ENCODE measurements at regions not wholly inside any gene's neighbourhood (a gene's known extent, or its start where the extent isn't known, plus 50 kb on each side); places are given as distances from the start of the nearest gene placed in this dataset.

- FAIRE-seq (no peak), DNase-seq (ENCODE audit: low spot score in 2 of 2) (no peak)
These were observed 616.0 kb upstream of the BTBD3 start for GRCh38 chr20:11301699-11302098.

- no peak for FAIRE-seq
- no peak for DNase-seq (ENCODE audit: low spot score in 2 of 2)
These were observed 615.3 kb upstream of the BTBD3 start for GRCh38 chr20:11302436-11302835.

GRCh38 chr20:11304795-11305194, 612.9 kb upstream of the BTBD3 start:
- FAIRE-seq = no peak

GRCh38 chr20:11305406-11305805, 612.3 kb upstream of the BTBD3 start:
- FAIRE-seq = no peak
- no peak for DNase-seq (ENCODE audit: low spot score in 2 of 2)

More at GRCh38 chr20:11304795-11305194, 612.9 kb upstream of the BTBD3 start:
- DNase-seq (ENCODE audit: low spot score in 2 of 2) = no peak

GRCh38 chr20:11311659-11312224, 606.0 kb upstream of the BTBD3 start:
- no peak for DNase-seq (ENCODE audit: low spot score in 2 of 2)
- FAIRE-seq = no peak

- DNase-seq (ENCODE audit: low spot score in 2 of 2) (no peak), FAIRE-seq (no peak)
These were observed 602.2 kb upstream of the BTBD3 start for GRCh38 chr20:11315525-11315924.

- DNase-seq (ENCODE audit: low spot score in 2 of 2) (no peak), FAIRE-seq (no peak)
These were observed 601.4 kb upstream of the BTBD3 start for GRCh38 chr20:11316244-11316643.

GRCh38 chr20:11320033-11320432, 597.7 kb upstream of the BTBD3 start:
- no peak for DNase-seq (ENCODE audit: low spot score in 2 of 2)
- FAIRE-seq = no peak

GRCh38 chr20:11323816-11324215, 593.9 kb upstream of the BTBD3 start:
- DNase-seq (ENCODE audit: low spot score in 2 of 2) (no peak), FAIRE-seq (no peak)

GRCh38 chr20:11324990-11325389, 592.7 kb upstream of the BTBD3 start:
- no peak for DNase-seq (ENCODE audit: low spot score in 2 of 2)
- FAIRE-seq = no peak

- DNase-seq (ENCODE audit: low spot score in 2 of 2) (no peak), FAIRE-seq (no peak)
These were observed 588.9 kb upstream of the BTBD3 start for GRCh38 chr20:11328839-11329238.

- DNase-seq (ENCODE audit: low spot score in 2 of 2) = no peak
- no peak for FAIRE-seq
These were observed 588.4 kb upstream of the BTBD3 start for GRCh38 chr20:11329271-11329670.

GRCh38 chr20:11331096-11331495, 586.6 kb upstream of the BTBD3 start:
- no peak for DNase-seq (ENCODE audit: low spot score in 2 of 2)
- FAIRE-seq = no peak

- FAIRE-seq (no peak), DNase-seq (ENCODE audit: low spot score in 2 of 2) (no peak)
These were observed 585.3 kb upstream of the BTBD3 start for GRCh38 chr20:11332381-11332780.

- no peak for DNase-seq (ENCODE audit: low spot score in 2 of 2)
- peak; percentile 86 for FAIRE-seq
These were observed 584.1 kb upstream of the BTBD3 start for GRCh38 chr20:11333634-11334033.

GRCh38 chr20:11337361-11338130, 580.1 kb upstream of the BTBD3 start:
- DNase-seq (ENCODE audit: low spot score in 2 of 2) = no peak
- no peak for FAIRE-seq

- DNase-seq (ENCODE audit: low spot score in 2 of 2) (no peak), FAIRE-seq (no peak)
These were observed 579.0 kb upstream of the BTBD3 start for GRCh38 chr20:11338496-11339306.

- no peak for DNase-seq (ENCODE audit: low spot score in 2 of 2)
- FAIRE-seq = no peak
These were observed 572.8 kb upstream of the BTBD3 start for GRCh38 chr20:11344939-11345338.

- DNase-seq (ENCODE audit: low spot score in 2 of 2) (no peak), FAIRE-seq (no peak)
These were observed 570.0 kb upstream of the BTBD3 start for GRCh38 chr20:11347738-11348137.

GRCh38 chr20:11350126-11351005, 567.3 kb upstream of the BTBD3 start:
- DNase-seq (ENCODE audit: low spot score in 2 of 2) = no peak
- FAIRE-seq = no peak

- no peak for DNase-seq (ENCODE audit: low spot score in 2 of 2)
- FAIRE-seq = no peak
These were observed 565.7 kb upstream of the BTBD3 start for GRCh38 chr20:11352041-11352440.

Data from frontal cortex (tissue), 3 donors.